AG20443 (cell line): ENCODE measurements at regions not wholly inside any gene's neighbourhood (a gene's known extent, or its start where the extent isn't known, plus 50 kb on each side); places are given as distances from the start of the nearest gene placed in this dataset.
"Not testable (repeated sequence)": the region's sequence is repeated elsewhere in the genome, so short reads cannot be mapped to it uniquely, and the experiment has no call there.

ENCODE experiments used
- DNase-seq: peaks from one replicate; pipeline ENCODE4 v3.0.0; 2012; ENCODE audit warnings: low spot score, mixed read lengths

DNA sequence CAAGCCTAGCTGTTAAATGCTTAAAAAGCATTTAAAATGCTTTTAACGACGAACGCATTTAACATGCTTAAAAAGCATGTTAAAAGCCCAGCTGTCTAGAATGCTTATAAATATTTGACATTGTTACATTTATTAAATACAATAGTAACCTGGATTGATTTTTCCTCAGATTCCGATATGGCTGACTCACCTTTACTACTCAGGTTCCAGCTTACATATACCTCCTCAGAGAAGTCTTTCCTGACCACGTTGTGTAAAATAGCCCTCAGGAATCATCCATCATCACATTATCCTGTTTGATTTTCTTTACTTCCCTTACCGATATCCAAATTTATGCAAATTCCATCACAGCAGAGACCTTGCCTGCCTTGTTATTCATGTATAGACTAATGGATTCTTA, 51.4 kb downstream of the SLC41A2 start:
- DNase-seq, result no peak

DNA sequence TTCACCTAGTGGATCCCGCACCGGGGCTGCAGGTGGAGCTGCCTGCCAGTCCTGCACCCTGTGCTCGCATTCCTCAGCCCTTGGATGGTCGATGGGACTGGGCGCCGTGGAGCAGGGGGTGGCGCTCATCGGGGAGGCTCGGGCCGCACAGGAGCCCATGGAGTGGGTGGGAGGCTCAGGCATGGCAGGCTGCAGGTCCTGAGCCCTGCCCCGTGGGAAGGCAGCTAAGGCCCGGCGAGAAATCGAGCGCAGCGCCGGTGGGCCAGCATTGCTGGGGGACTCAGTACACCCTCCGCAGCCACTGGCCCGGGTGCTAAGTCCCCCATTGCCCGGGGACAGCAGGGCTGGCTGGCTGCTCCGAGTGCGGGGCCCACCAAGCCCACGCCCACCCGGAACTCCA, 52.6 kb downstream of the SLC41A2 start:
- DNase-seq, result not testable (repeated sequence)

- DNase-seq, result no peak
Measured at GRCh38 chr12:104903648-104904423, 54.3 kb downstream of the SLC41A2 start.

DNA sequence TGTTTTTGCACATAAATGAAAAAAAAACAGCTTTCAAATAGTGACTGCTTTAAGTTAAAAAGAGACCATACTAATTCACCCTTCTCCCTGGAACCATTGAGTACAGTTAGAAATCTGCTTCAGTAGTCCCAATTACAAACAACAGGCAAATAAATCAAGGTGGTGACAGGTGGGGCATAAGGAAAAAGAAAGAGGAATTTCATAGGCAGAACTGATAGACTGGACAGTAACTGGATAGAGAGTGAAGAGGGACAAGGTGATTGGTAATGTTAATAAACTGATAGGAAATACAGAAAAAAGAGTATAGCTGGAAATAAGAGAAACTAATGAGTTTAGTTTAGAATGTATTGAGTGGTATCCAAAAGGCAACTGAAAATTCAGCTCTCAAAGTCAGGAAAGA, 56.0 kb downstream of the SLC41A2 start:
- no peak for DNase-seq

DNA sequence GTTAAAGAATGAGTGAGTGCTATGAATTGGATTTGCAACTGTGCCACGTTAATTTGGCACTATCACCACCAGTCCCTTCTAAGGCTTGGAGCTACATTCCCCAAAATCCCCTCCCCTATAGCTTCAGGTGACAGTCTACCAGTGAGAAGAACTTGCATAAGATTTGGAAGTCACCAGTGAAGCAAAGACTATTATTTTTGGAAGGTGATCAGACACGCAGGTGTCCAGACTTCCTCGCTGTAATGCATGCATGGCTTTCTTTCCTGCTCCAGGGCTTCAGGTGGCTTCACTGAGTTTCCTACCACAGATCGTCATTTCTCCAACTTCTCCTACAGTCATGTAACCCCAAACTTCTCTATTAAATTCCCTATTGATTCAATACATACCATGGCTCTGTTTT, 61.4 kb downstream of the SLC41A2 start:
- no peak for DNase-seq

- DNase-seq, result no peak
Measured at GRCh38 chr12:104896146-104896545, 61.9 kb downstream of the SLC41A2 start.

- DNase-seq, result no peak
Measured at GRCh38 chr12:104895415-104895814, 62.7 kb downstream of the SLC41A2 start.

GRCh38 chr12:104890476-104891096, 67.5 kb downstream of the SLC41A2 start:
- DNase-seq, result no peak

GRCh38 chr12:104889735-104890134, 68.4 kb downstream of the SLC41A2 start:
- no peak for DNase-seq

DNA sequence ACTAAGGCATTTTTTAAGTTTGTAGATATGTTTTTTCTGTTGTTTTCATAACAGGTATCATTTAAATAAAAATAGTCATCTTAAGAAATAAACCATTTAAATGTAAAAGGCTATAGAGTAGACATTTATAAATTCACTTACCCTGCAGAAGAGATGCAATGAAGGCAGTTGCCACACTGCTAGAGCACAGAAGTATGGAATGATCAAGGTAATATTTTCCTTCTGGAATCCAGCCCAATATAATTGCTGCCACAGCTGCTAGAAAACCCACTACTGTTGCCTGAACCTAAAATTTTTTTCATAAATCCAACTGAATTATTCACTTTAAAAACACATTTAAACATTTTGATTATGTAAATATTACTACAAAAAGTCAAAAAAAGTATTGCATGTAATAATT, 69.2 kb downstream of the SLC41A2 start:
- no peak for DNase-seq

GRCh38 chr12:104888481-104888880, 69.6 kb downstream of the SLC41A2 start:
- DNase-seq, result no peak

DNA sequence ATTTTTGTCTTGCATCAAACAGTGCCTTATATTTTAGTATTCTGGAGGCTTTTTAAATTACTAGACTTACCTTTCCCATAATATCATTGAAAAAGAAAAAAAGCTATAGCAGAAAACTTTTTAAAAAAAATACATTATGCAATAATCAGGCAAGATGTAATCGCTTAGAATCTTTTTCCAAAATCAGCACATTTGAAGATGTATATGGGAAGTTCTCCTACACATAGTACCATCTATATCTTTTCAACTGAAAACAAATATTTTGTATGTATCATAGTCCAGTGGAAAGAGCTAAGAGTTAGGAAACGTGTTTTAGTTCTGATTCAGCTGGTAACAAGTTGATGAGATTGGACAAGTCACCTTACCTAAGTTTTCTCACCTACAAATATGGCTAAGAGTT, 70.6 kb downstream of the SLC41A2 start:
- no peak for DNase-seq

GRCh38 chr12:104886418-104887401, 71.4 kb downstream of the SLC41A2 start:
- no peak for DNase-seq

DNA sequence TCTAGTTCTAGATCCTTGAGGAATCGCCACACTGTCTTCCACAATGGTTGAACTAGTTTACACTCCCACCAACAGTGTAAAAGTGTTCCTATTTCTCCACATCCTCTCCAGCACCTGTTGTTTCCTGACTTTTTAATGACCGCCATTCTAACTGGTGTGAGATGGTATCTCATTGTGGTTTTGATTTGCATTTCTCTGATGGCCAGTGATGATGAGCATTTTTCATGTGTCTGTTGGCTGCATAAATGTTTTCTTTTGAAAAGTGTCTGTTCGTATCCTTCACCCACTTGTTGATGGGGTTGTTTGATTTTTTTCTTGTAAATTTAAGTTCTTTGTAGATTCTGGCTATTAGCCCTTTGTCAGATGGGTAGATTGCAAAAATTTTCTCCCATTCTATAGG, 79.2 kb downstream of the SLC41A2 start:
- DNase-seq, result not testable (repeated sequence)

- peak; percentile 62 for DNase-seq
Measured at GRCh38 chr12:104877103-104877705, 80.9 kb downstream of the SLC41A2 start.

DNA sequence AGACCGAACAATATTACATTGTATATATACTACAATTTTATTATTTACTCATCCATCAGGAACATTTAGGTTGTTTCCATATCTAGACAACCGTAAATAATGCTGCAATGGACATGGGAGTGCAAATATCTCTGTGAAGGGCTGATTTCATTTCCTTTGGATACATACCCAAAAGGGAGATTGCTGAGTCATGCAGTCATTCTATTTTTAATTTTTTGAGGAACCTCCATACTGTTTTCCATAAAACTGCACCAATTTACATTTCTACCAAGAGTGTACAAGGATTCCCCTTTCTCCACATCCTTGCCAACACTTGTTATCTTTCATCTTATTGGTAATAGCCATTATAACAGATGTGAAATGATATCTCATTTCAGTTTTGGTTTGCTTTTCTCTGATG, 84.7 kb downstream of the SLC41A2 start:
- no peak for DNase-seq

DNA sequence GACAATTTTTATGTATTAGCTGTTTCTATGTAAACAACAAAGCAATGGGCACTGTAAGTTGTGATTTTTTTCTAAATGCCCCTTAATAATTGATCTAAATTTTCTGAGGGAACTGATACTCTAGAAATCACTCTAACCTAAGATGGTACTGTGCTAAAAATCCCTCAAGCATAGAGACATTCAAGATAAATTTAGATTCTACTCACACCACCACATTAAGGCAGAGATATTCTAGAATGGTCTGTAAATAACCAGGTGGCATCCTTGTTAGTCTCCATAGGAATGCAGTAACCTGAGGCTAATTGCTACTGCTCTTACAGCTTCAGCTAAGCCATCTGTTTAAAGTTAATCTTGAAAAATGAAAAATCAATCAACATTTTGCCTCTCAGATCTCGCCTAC, 87.3 kb downstream of the SLC41A2 start:
- DNase-seq, result no peak

- DNase-seq, result peak; percentile 48
Measured at GRCh38 chr12:104866291-104866690, 91.8 kb downstream of the SLC41A2 start.

GRCh38 chr12:104865080-104865479, 93.0 kb downstream of the SLC41A2 start:
- no peak for DNase-seq

DNA sequence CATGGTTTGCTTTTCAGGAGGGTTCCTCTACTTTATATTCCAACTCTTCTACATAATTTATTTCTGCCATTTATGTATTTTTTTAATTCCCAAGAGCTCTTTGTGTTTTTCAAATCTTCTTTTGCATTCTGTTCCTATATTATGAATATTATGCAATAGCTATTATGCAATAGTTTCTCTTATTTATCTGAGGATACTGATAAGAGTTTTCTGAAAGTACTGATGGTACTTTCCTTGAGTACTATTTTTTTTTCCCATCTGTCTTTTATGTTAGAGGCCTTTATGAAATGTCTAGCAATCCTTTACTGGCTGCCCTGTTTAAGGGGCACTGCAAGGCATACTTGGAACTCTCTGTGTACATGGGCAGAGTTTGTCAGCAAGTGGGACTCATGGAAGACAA, 93.4 kb downstream of the SLC41A2 start:
- DNase-seq, result no peak

DNA sequence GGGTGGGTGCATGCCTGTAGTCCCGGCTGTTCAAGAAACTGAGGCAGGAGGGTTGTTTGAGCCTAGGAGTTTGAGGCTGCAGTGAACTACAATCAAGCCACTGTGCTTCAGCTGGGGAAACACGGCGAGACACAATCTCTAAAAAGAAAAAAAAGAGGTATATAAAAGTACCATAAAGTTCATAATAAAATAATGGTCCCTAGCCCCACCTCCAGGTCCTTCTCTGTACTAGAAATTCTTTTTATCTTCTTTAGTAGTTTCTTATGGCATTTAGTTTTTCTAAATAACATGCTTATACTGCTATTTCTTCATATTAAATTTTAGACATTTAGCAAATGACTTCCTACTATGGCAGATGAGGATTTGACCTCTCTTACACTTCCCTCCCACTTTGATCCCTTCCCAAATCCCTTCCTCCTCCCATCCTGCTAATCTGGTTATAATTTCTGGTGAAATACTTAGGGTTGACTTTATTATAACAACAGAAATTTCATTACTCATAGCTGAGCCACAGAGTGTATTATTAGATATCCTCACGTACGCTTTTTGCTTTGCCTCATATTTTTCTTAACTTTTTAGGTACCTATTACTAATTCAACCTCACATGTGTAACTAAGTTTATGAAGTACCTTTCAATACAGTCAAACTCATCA, 94.7 kb downstream of the SLC41A2 start:
- peak; percentile 53 for DNase-seq
